ENCODE measurements at regions not wholly inside any gene's neighbourhood (a gene's known extent, or its start where the extent isn't known, plus 50 kb on each side); places are given as distances from the start of the nearest gene placed in this dataset.

DNA sequence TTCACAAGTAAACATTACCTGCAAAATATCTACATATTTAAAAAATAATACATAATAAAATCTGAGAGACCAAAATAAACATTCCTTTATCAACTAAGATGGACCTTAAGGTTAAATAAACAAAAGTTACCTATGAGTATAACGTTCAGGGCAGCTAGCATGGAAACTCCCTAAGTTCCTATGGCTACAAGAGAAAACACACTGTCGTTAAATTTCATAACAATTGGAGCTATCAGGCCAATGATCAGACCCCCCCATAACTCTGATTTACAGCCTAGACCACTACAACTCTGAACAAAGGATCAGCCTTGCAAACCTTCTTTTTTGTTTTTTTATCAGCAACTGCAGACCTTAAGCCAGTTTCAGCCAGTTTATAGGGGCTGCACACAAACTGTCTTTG is 1418.4 kb downstream of the PCDH18 start (continued):
- TF ChIP-seq, protein P1, sequence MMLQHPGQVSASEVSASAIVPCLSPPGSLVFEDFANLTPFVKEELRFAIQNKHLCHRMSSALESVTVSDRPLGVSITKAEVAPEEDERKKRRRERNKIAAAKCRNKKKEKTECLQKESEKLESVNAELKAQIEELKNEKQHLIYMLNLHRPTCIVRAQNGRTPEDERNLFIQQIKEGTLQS (IDR thresholded peaks at IDR 0.05) = no peak
- TF ChIP-seq FOSL1 (IDR thresholded peaks at IDR 0.05; ENCODE audit: low read depth) (no peak), SP1 (IDR thresholded peaks at IDR 0.05; ENCODE audit: low read depth) (no peak), CEBPB (IDR thresholded peaks at IDR 0.05; ENCODE audit: low read depth) (no peak)

DNA sequence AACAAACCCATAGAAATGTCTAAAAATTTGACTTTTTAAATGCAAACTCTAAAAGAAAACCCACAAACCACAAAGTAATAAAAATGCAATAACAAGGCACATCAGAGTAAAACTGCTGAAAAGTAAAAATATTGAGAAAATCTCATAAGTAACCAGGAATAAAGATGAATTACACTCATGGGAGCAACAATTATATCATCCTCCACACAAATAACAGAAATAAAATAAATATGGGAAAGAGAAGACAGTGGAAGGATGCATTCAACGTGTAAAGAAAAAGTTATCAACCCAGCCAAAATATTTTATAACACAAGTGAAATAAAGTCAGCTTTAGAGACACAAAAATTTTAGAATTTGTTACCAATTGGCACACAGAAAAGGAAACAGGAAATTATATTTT is 1420.2 kb downstream of the PCDH18 start:
- Histone ChIP-seq H3K9me3 (ENCODE audit: control insufficient read depth in 1 of 2, insufficient read depth in 1 of 2, low read depth in 1 of 2, low read length in 2 of 2) (no peaks in the 10 kb centered on the region), H2AFZ (ENCODE audit: low read depth, low read length, poor library complexity, severe bottlenecking) (no peak overlapping the region), H3K27ac (ENCODE audit: low read depth, low read length) (no peak overlapping the region), H3K4me1 (ENCODE audit: control insufficient read depth in 1 of 2, insufficient read depth in 2 of 2, low read length in 2 of 2) (no peaks in the 10 kb centered on the region), H3K4me2 (ENCODE audit: low read length) (no peak overlapping the region), H3K9me2 (ENCODE audit: insufficient read depth) (no peaks in the 10 kb centered on the region), H3K4me3 (replicated peaks in 1 of 2; ENCODE audit: low read depth in 1 of 2, low read length in 2 of 2) (no peak overlapping the region), H3K27me3 (ENCODE audit: insufficient read depth, low read length) (no peaks in the 10 kb centered on the region), H4K20me1 (ENCODE audit: insufficient read depth) (no peaks in the 10 kb centered on the region), H3K79me2 (ENCODE audit: insufficient read depth, low read length) (no peaks in the 10 kb centered on the region), H3K9ac (ENCODE audit: low read length) (no peak overlapping the region), H3K36me3 (ENCODE audit: control insufficient read depth in 1 of 2, insufficient read depth in 2 of 2, low read length in 2 of 2) (no peaks in the 10 kb centered on the region)
- ATAC-seq (no peak), DNase-seq (ENCODE audit: low read depth, low spot score) (no peak)
- no peak for TF ChIP-seq SP1 (IDR thresholded peaks at IDR 0.05; ENCODE audit: low read depth)
- TF ChIP-seq EZH2phosphoT487 (IDR thresholded peaks at IDR 0.05; ENCODE audit: borderline replicate concordance) = no peak
- TF ChIP-seq, protein P1 (IDR thresholded peaks at IDR 0.05) = no peak
- no peak for TF ChIP-seq FOSL1 (IDR thresholded peaks at IDR 0.05; ENCODE audit: low read depth)
- no peak for TF ChIP-seq YY1 (IDR thresholded peaks at IDR 0.05; ENCODE audit: extremely low read depth, insufficient replicate concordance, low read depth, low read length)
- TF ChIP-seq TCF7L2 (IDR thresholded peaks at IDR 0.05; ENCODE audit: borderline replicate concordance, extremely low read depth, insufficient read depth, insufficient read length) = no peak
- no peak for TF ChIP-seq POLR2AphosphoS5 (IDR thresholded peaks at IDR 0.05; ENCODE audit: low read depth, low read length)
- no peak for TF ChIP-seq JUND (IDR thresholded peaks at IDR 0.05)
- no peak for TF ChIP-seq CEBPB (IDR thresholded peaks at IDR 0.05; ENCODE audit: low read depth)
- TF ChIP-seq ZFX (IDR thresholded peaks at IDR 0.05) = no peak
- POLR2A ChIA-PET = no interaction called here
- RAD21 ChIA-PET (ENCODE audit: low non-redundant PET in 1 of 2, low total read pairs in 2 of 2, uncharacterized antibody in 2 of 2, unreplicated experiment in 2 of 2) = no interaction called here
- no TSS peak for BruUV-seq (replicated peaks)
- CTCF ChIA-PET = no interaction called here
- intact Hi-C loops (cut with micrococcal nuclease) = no loop called here

All from HCT116 (cell line).